H1 (cell line): ENCODE measurements at regions not wholly inside any gene's neighbourhood (a gene's known extent, or its start where the extent isn't known, plus 50 kb on each side); places are given as distances from the start of the nearest gene placed in this dataset.

Source experiments
- CTCF ChIA-PET: fragments of 300-600 bp; sonication (Branson Sonifier 250); formaldehyde crosslinking; loops from one replicate; lab custom pipeline; 2021; ENCODE audit not compliant: partially characterized antibody; lab: Charles Lee
- POLR2A ChIA-PET: fragments of 300-600 bp; sonication (Branson Sonifier 250); formaldehyde crosslinking; loops from one replicate; lab custom pipeline; 2021; ENCODE audit warnings: inconsistent platforms; ENCODE audit not compliant: partially characterized antibody; lab: Charles Lee
- DNase-seq, 2 experiments: peaks; one replicate each; pipeline versions ENCODE4 v3.0.0 to v3.0.0-alpha.2; 2010 to 2022; ENCODE audit warnings: low spot score in 2 of 2, low read depth in 1 of 2, mixed read lengths in 1 of 2
- FAIRE-seq: peaks from 2 replicates; lab custom pipeline; 2011; peaks lifted over from hg19 to GRCh38; lab: Jason Lieb, UNC
- H2AFZ ChIP-seq: 2 replicates; pipeline ENCODE4 v1.8.1; 2012; ENCODE audit warnings: low read length, inconsistent platforms
- H2AK5ac ChIP-seq: 2 replicates; pipeline ENCODE4 v1.6.1; 2013; ENCODE audit warnings: low read depth, low read length
- H2BK120ac ChIP-seq: replicated peaks from 2 replicates; pipeline ENCODE3; 2013; ENCODE audit warnings: low read depth, low read length, inconsistent platforms
- H2BK12ac ChIP-seq: 2 replicates; pipeline ENCODE4 v1.6.1; 2013; ENCODE audit warnings: low read depth, low read length
- H2BK15ac ChIP-seq: 2 replicates; pipeline ENCODE4 v1.6.1; 2013; ENCODE audit warnings: low read length
- H2BK20ac ChIP-seq: 2 replicates; pipeline ENCODE4 v1.6.1; 2013; ENCODE audit warnings: low read length
- H2BK5ac ChIP-seq: 2 replicates; pipeline ENCODE4 v1.6.1; 2013; ENCODE audit warnings: low read depth, low read length
- H3K14ac ChIP-seq: 2 replicates; pipeline ENCODE4 v1.6.1; 2013; ENCODE audit warnings: inconsistent platforms; ENCODE audit not compliant: insufficient read length
- H3K18ac ChIP-seq: 2 replicates; pipeline ENCODE4 v1.6.1; 2013; ENCODE audit warnings: low read length; ENCODE audit errors: extremely low read depth
- H3K23ac ChIP-seq: 2 replicates; pipeline ENCODE4 v1.6.1; 2013; ENCODE audit warnings: inconsistent platforms; ENCODE audit not compliant: insufficient read length
- H3K23me2 ChIP-seq: 2 replicates; pipeline ENCODE4 v1.6.1; 2013; ENCODE audit warnings: low read depth, low read length
- H3K27ac ChIP-seq: 2 replicates; pipeline ENCODE4 v1.6.1; 2011; ENCODE audit warnings: low read depth, low read length, inconsistent platforms
- H3K27me3 ChIP-seq, 4 experiments: replicated peaks in 1 of 4; 1 replicate in 1 of 4; 2 replicates in 3 of 4; pipeline versions ENCODE4 v1.6.1 to v1.8.1; 2011 to 2013; ENCODE audit warnings: low read length in 3 of 4, mild to moderate bottlenecking in 3 of 4, inconsistent platforms in 2 of 4, mixed read lengths in 2 of 4, moderate library complexity in 1 of 4; ENCODE audit not compliant: control insufficient read depth in 3 of 4, insufficient read depth in 3 of 4; ENCODE audit errors: extremely low read depth in 1 of 4
- H3K36me3 ChIP-seq, 4 experiments: 2 replicates each; pipeline versions ENCODE4 v1.6.1 to v1.8.1; 2011 to 2013; ENCODE audit warnings: mild to moderate bottlenecking in 4 of 4, low read length in 3 of 4, moderate library complexity in 2 of 4, control low read depth in 1 of 4, inconsistent platforms in 1 of 4; ENCODE audit not compliant: insufficient read depth in 4 of 4, control insufficient read depth in 2 of 4
- H3K4ac ChIP-seq: replicated peaks from 2 replicates; pipeline ENCODE3; 2013; ENCODE audit warnings: low read length, low read depth, mixed read lengths, inconsistent platforms; ENCODE audit not compliant: insufficient read length
- H3K4me1 ChIP-seq, 4 experiments: replicated peaks in 1 of 4; 1 replicate in 1 of 4; 2 replicates in 3 of 4; pipeline versions ENCODE4 v1.6.1 to v1.8.1; 2011 to 2013; ENCODE audit warnings: low read length in 3 of 4, inconsistent platforms in 2 of 4, mixed read lengths in 1 of 4; ENCODE audit not compliant: insufficient read depth in 4 of 4, control insufficient read depth in 3 of 4
- H3K4me2 ChIP-seq, 2 experiments: 2 replicates each; pipeline versions ENCODE4 v1.6.1 to v1.8.1; 2011 to 2013; ENCODE audit warnings: low read depth in 2 of 2, low read length in 2 of 2, control low read depth in 1 of 2, inconsistent platforms in 1 of 2, mild to moderate bottlenecking in 1 of 2; ENCODE audit not compliant: insufficient read depth in 1 of 2
- H3K4me3 ChIP-seq, 4 experiments: fragments of 200-600, 300-600 bp in 1 of 4; sonication (generic), shearing (Covaris generic), sonication (Bioruptor Twin) in 1 of 4; 2 replicates each; pipeline versions ENCODE4 v1.5.1 to v1.8.1; 2011 to 2016; ENCODE audit warnings: low read length in 4 of 4, low read depth in 3 of 4, control low read depth in 2 of 4, inconsistent platforms in 2 of 4, mild to moderate bottlenecking in 2 of 4, mixed read lengths in 1 of 4, moderate library complexity in 1 of 4; ENCODE audit not compliant: insufficient read depth in 2 of 4; ENCODE audit errors: extremely low read depth in 1 of 4
- H3K56ac ChIP-seq: replicated peaks from 2 replicates; pipeline ENCODE3; 2013; ENCODE audit warnings: low read depth, mild to moderate bottlenecking, mixed read lengths, low read length, inconsistent platforms; ENCODE audit not compliant: insufficient read length
- H3K79me1 ChIP-seq: 2 replicates; pipeline ENCODE4 v1.6.1; 2013; ENCODE audit warnings: low read depth, low read length, control low read depth
- H3K79me2 ChIP-seq, 2 experiments: 2 replicates each; pipeline versions ENCODE4 v1.6.1 to v1.8.1; 2012 to 2013; ENCODE audit warnings: low read length in 2 of 2, mild to moderate bottlenecking in 2 of 2, inconsistent platforms in 1 of 2; ENCODE audit not compliant: insufficient read depth in 2 of 2, control insufficient read depth in 1 of 2
- H3K9ac ChIP-seq, 4 experiments: replicated peaks in 1 of 4; 1 replicate in 1 of 4; 2 replicates in 3 of 4; pipeline versions ENCODE4 v1.6.1 to v1.8.1; 2011 to 2013; ENCODE audit warnings: low read depth in 3 of 4, low read length in 3 of 4, control low read depth in 2 of 4, mild to moderate bottlenecking in 2 of 4, moderate library complexity in 2 of 4, inconsistent platforms in 1 of 4; ENCODE audit errors: extremely low read depth in 1 of 4
- H3K9me3 ChIP-seq, 2 experiments: 2 replicates each; pipeline versions ENCODE4 v1.6.1 to v1.8.1; 2012 to 2013; ENCODE audit warnings: mild to moderate bottlenecking in 2 of 2, moderate library complexity in 2 of 2, control low read depth in 1 of 2, inconsistent platforms in 1 of 2, low read depth in 1 of 2, low read length in 1 of 2, mixed read lengths in 1 of 2; ENCODE audit not compliant: insufficient read depth in 2 of 2
- H4K20me1 ChIP-seq, 2 experiments: replicated peaks in 1 of 2; 2 replicates each; pipeline versions ENCODE3 to v1.8.1; 2011 to 2013; ENCODE audit warnings: inconsistent platforms in 2 of 2, low read length in 2 of 2, mild to moderate bottlenecking in 1 of 2; ENCODE audit not compliant: insufficient read depth in 2 of 2, control insufficient read depth in 1 of 2
- H4K5ac ChIP-seq: 2 replicates; pipeline ENCODE4 v1.6.1; 2013; ENCODE audit warnings: low read length, low read depth, mixed read lengths, inconsistent platforms; ENCODE audit not compliant: insufficient read length
- H4K8ac ChIP-seq: 2 replicates; pipeline ENCODE4 v1.8.0; 2013; ENCODE audit warnings: mild to moderate bottlenecking, moderate library complexity, low read length, inconsistent platforms; ENCODE audit not compliant: insufficient read depth; ENCODE audit errors: extremely low read depth
- H4K91ac ChIP-seq: replicated peaks from 2 replicates; pipeline ENCODE3; 2013; ENCODE audit warnings: low read length, mixed read lengths, inconsistent platforms; ENCODE audit not compliant: insufficient read length
- EZH2 ChIP-seq: fragments of 200-600 bp; sonication (generic); IDR thresholded peaks from 2 replicates; pipeline ENCODE4 v1.7.1; 2012; ENCODE audit warnings: low read depth, mild to moderate bottlenecking, moderate library complexity, low read length, inconsistent platforms; ENCODE audit not compliant: severe bottlenecking
- NANOG ChIP-seq: IDR thresholded peaks from 2 replicates; pipeline ENCODE4 v1.6.1; 2011; ENCODE audit warnings: low read length, low read depth, mild to moderate bottlenecking, inconsistent platforms; ENCODE audit not compliant: insufficient read depth, poor library complexity, severe bottlenecking
- RAD21 ChIP-seq, 2 experiments: IDR thresholded peaks in 1 of 2; conservative IDR thresholded peaks in 1 of 2; 2 replicates each; pipeline ENCODE4 v1.6.1; 2011; ENCODE audit warnings: low read depth in 2 of 2, low read length in 2 of 2, improper control_type of control experiment in 1 of 2, inconsistent platforms in 1 of 2, mild to moderate bottlenecking in 1 of 2, moderate library complexity in 1 of 2
- RFX5 ChIP-seq: IDR thresholded peaks from 2 replicates; pipeline ENCODE4 v1.6.1; 2011; ENCODE audit warnings: low read depth, low read length, improper control_type of control experiment, borderline replicate concordance
- SRF ChIP-seq: IDR thresholded peaks from 2 replicates; pipeline ENCODE4 v1.6.1; 2011; ENCODE audit warnings: mild to moderate bottlenecking, low read depth, low read length, moderate library complexity
- WGBS, 2 experiments: shearing (Covaris generic) in 1 of 2; methylation state at CpG; one replicate each; pipeline versions ENCODE4 v1.1.6 to v1.1.7; 2013 to 2015; ENCODE audit warnings: low lambda C conversion rate in 2 of 2, mixed read lengths in 2 of 2, inconsistent platforms in 1 of 2, low coverage in 1 of 2, missing lambda C conversion rate in 1 of 2; ENCODE audit not compliant: insufficient replicate concordance in 2 of 2, insufficient coverage in 1 of 2, insufficient read length in 1 of 2; ENCODE audit errors: extremely low coverage in 1 of 2, missing lambda C conversion rate in 1 of 2; 5-methylcytosine and 5-hydroxymethylcytosine counted together

GRCh38 chr1:64318428-64318827, 115.0 kb downstream of the UBE2U start:
- Histone ChIP-seq H3K27ac (no peak overlapping the region), H3K4ac (no peak overlapping the region), H4K20me1 (no peaks in the 10 kb centered on the region), H2BK20ac (no peak overlapping the region), H3K4me1 (no peaks in the 10 kb centered on the region), H3K56ac (no peak overlapping the region), H2AK5ac (no peak overlapping the region), H4K8ac (no peak overlapping the region), H3K27me3 (no peaks in the 10 kb centered on the region), H3K23me2 (no peaks in the 10 kb centered on the region), H3K23ac (no peak overlapping the region), H4K91ac (no peak overlapping the region), H2AFZ (no peak overlapping the region), H2BK5ac (no peak overlapping the region), H3K79me1 (no peaks in the 10 kb centered on the region), H2BK120ac (no peak overlapping the region), H3K36me3 (no peaks in the 10 kb centered on the region), H3K4me3 (no peak overlapping the region), H3K79me2 (no peaks in the 10 kb centered on the region), H3K4me2 (no peak overlapping the region), H3K9me3 (no peaks in the 10 kb centered on the region), H4K5ac (no peak overlapping the region), H3K14ac (no peak overlapping the region), H3K18ac (no peak overlapping the region), H2BK15ac (no peak overlapping the region), H2BK12ac (no peak overlapping the region), H3K9ac (no peak overlapping the region)
- FAIRE-seq (no peak), DNase-seq (no peak)
- 91% methylated on average over 3 of the region's 3 CpGs; no CpG with 5 or more reads in 1 of the 2 experiments for WGBS, 2 experiments
- ChIA-PET CTCF (no interaction called here), POLR2A (no interaction called here)
- TF ChIP-seq RFX5, result no peak
- TF ChIP-seq SRF, result no peak
- no peak for TF ChIP-seq NANOG
- no peak for TF ChIP-seq EZH2
- no peak for TF ChIP-seq RAD21 (IDR thresholded peaks at IDR 0.05 in 1 of 2, conservative IDR thresholded peaks at IDR 0.05 in 1 of 2; ENCODE audit: low read depth in 2 of 2, low read length in 2 of 2)
